GM18508 (cell line): ENCODE measurements at regions not wholly inside any gene's neighbourhood (a gene's known extent, or its start where the extent isn't known, plus 50 kb on each side); places are given as distances from the start of the nearest gene placed in this dataset.

Experiments used
- ATAC-seq: cut with Tn5 transposase; IDR thresholded peaks from one replicate; pipeline ENCODE4 v1.9.1; 2021; ENCODE audit warnings: moderate number of reproducible peaks; ENCODE audit not compliant: insufficient read depth, unreplicated experiment

DNA sequence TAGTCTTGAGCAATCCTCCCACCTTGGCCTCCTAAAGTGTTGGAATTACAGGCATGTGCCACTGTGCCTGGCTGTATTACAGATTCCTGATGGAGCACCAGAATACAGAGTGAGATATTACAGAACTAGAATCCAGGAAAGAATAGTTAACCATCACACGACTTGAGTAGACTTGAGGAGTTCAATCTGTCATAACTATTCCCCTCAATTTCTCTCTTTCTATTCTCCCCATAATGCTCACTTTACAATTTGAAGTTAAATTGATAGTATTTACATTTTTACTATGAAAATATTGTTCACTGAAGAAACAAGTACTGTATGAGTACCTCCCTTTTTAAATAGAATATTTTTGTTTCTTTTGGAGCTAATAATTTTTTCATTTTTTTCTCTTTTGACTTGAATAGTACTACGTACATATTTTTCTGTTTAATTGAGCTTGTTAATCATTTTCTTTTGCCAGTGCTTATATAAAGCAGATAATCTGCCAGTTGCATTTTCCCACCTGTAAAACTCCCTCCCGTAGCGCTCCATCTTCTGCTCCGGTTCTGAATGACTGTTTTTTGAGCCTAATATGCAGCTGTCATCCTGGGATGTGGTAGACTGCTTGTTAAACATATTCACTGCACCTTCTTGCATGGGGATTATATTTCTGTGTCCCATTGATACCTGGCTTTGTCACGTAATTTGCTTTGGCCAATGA is 105.5 kb downstream of the MYCN start:
- no peak for ATAC-seq

DNA sequence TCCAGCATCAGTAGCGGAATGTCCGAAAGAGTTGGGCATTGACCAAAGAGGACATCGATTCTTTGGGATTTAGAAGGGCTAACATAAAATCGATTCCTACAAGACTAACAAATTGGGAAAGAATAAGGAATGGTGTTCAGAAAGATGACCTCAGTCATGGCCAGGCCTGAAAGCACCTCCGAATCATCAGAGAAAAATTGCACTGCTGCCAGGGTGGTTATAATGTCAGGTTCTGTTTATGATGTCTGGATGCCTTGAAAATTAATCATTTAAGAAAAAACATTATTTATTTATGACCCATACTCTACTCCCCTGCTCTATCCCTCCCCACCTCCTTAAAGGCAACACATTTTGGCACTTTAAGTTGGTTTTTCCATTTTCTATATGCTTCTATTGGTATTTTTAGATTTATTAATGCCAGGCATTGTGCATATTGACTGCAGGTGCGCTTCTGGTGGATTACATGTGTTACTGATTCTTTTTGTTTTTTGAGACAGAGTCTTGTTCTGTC is 104.7 kb downstream of the MYCN start:
- ATAC-seq = no peak

DNA sequence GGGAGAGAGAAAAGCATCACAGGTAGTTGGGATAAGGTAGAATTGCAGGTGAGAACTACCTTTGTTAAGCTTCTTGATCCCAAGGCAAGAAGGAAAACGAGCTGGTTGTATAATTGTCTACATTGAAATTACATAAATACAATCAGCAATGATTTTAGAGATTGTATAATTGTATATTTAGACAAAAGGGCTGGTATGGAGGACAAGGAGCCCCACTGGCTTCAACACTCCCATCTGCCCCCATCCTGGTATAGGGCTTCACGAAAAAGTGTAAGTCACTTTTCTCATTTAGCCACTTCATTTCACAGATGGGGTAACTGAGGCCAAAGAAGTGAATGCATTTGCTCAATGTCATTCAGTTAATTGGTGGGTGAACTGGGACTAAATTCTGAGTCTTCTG is 103.3 kb downstream of the MYCN start:
- no peak for ATAC-seq

DNA sequence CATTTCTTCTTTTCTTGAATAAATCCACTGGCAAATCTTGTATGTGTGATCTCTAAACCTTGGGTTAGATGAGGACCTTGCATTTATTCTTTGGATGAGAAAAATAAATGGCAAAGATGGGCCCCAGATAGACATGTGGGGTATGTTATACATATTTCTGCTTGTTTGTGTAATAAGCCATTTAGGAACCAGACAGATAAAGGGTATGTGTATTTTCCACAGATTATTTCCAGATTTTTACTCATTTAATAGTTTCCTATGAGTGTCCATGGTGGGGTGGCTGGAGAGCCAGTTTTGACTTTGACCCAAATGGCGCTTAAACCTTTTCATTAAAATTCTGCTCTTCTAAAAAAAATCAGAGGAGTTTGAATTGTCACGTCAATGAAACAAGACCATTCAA is 102.8 kb downstream of the MYCN start:
- ATAC-seq = no peak

DNA sequence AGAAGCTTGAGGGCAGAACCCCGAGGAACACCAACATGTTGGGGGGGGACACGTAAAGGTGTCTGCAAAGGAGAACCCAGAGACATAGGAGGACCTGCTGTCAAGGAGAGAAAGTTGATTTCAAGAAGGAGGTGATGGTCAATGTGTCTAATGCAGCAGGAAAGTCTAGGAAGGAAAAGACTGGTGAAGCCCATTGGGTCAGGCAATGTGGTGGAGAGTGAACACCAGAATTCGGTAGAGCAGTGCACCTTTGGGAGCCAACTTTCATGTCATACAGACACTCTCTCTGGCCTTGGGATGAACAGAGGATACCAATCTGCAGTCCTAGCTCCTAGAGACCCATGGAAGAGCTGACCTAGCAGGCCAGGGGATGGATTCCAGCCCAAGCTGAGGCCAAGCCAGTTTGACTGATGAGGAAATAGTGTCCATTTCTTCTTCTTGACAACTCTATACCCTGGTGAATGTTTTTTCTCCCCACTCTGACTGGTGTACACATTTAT is 101.9 kb downstream of the MYCN start:
- no peak for ATAC-seq

DNA sequence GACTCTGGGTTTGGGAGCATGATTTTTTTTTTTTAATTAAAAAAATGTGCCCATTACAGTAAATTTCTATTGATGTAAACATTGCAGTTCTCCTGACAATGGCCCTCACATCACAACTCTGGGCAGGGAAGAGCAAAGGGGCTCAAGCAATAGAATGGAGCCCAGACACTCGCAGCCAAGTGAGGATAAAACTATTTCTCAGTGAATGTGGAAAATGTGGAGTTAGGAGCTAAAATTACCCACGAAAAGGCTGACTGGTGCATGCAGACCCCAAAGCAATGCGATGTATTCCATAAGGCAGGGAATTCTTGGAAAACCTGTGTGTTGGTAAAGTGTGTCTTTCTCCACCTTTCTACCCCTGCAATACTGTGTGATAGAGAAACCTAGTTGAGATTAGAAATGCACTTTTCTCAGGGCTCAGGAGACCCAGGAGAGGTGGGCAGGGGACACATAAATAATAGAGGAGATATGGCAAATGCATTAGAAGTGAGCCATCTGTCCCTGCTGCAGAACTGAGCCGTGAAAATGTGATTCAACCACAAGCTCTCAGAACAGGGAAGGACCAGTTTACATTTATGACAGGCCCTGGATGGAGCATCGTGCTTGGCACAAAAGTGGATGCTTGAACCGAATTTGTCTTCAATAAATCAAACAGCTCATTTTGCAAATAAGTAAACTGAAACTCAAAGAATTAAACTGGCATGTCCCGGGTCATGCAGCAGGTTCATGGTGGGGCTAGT is 100.1 kb downstream of the MYCN start:
- no peak for ATAC-seq

DNA sequence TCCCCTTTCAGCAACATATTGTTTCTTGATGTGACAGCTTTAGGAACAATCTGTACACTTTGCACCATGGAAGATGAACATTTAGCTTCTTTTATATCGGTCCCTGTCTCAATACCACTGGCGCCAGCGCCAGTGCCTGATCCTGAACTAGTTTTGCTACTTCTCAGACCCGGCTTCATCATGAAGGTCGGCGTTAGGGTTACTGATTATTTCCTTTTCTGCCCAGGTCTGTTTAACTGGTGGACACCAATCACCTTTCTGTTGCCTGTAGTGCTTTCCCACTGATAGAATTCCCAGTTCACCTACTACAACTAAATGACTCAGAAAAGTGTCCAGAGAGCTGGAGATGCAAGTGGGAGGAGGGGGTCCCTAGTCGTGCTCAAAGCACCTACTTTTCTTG is 99.5 kb downstream of the MYCN start:
- ATAC-seq = no peak

DNA sequence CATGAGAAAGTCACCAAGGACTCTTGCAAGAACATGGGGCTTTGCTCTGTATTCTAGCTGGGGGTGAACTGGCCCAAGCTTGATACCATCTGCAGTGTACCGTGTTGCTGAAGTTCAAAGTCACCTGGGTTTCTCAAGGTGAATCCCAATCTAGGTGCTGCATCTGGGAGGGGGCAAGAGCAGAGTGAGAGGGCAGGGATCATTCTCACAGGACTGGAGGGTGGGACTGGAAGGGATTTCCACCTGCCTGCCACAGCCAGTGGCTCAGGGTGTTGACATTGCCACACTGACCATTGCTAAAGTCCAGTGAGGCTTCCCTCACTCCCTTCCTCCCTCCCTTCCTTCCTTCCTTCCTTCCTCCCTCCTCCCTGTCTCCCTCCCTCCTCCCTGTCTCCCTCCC is 98.7 kb downstream of the MYCN start:
- no peak for ATAC-seq

DNA sequence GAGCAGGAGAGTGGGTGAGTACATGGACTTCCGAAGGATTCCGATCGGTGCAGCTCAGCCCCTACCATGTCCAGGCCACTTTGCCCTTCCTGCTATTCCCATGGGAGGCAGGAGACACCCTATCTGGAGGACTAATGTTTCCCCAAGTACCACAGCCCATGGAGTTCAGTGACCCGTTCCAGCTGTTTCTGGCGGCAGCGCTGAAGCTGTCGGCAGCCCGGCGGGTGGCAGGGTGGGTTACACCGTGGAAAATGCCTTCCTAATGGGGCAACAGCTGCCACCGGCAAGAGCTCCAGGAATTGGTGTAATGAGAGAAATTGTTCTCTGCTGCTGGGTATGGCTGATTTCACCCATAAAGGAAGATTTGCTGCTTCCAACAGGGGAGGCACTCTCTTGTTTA is 98.3 kb downstream of the MYCN start:
- no peak for ATAC-seq

DNA sequence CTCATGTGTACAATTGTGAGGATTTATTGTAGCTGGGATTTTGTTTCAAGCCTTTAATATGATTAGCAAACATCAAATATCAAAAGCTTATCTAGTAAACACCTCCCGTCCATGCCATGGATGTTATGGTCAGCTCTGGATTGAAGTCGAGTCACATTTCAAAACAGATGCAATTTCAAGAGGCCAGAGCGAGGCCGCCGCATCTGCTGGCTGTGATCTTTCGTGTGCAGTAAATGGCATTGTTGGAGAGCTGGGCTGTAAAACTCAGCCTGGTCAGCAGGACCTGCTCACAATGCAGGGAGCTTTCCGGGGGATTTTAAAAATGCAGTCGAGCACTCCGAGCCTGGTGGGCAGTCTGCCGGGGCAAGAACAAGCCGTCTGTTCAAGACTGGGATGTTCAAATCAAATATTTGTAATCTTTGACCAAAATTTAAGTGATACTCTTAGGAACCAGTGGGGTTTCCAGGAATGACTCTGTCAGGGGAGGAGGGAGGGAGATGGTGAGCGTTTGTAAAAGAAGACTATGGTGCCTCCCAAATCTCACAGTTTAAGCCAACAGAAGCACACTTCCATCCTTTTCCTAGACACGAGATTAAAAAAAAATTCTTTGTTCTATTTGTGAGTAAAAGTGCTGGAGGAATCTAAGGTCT is 97.6 kb downstream of the MYCN start:
- no peak for ATAC-seq

DNA sequence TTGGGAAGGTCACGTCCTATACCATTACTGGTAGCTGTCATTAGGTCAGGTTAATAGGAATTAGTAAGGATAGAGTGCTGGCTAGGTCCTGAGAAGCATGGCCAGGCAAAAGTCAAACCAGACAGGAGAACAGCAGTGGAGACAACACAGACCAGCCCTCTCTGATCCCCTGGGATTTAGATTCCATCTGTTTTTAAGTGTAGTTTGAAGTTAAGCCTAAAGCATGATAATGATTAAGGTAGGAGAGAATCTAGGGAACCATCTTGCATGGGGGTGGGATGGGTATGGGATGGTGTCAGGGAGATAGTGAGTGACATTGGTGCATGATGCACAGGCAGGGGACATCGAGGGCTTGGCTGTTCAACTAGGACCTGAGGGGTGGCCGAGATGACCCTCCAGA is 96.6 kb downstream of the MYCN start:
- ATAC-seq = no peak

DNA sequence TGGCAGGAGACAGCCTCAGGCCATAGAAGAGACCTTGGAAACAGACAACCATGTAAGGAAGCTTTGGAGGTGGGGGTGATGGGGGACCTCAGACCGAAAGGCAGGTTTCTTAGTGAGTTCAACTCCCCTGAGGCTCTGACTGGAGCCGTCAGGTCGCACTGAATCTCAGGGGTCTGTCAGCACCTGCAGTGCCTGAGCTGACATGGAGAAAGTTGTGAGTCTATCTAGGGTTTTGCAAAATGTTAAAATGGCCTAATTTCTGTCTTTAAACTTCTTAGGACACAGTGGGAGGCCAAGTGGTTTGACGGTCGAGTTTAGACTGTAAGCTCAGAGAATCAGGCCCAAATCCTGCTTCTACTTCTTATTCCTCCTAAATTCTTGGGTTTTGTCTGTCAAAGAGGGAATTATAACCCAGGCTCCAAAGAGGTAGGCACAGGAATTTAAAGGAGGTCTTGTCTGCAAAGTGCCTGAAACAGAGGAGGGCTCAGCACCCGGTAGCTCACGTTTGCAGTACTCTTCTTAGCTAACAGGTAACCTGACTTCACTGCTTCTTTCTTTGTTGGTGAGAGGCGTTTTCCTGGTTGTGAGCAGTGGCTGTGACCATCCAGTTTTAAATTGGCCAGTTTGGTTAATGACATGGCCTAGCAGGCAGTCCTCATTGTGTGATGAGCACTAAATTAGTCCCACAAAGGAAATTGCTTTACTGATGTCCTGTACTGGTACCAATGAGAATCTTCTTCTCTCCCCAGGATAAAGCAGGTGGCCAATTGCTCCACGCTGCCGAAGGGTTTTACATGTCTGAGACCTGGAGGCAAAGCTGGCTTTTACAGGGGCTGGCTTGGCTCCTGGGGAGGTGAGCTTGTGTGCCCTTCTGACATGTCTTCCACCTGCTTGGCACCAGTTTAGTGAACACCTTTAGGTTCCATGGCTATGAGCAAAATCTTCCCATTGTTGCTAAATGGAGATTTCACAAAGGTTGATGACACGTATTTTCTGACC is 95.7 kb downstream of the MYCN start:
- no peak for ATAC-seq

DNA sequence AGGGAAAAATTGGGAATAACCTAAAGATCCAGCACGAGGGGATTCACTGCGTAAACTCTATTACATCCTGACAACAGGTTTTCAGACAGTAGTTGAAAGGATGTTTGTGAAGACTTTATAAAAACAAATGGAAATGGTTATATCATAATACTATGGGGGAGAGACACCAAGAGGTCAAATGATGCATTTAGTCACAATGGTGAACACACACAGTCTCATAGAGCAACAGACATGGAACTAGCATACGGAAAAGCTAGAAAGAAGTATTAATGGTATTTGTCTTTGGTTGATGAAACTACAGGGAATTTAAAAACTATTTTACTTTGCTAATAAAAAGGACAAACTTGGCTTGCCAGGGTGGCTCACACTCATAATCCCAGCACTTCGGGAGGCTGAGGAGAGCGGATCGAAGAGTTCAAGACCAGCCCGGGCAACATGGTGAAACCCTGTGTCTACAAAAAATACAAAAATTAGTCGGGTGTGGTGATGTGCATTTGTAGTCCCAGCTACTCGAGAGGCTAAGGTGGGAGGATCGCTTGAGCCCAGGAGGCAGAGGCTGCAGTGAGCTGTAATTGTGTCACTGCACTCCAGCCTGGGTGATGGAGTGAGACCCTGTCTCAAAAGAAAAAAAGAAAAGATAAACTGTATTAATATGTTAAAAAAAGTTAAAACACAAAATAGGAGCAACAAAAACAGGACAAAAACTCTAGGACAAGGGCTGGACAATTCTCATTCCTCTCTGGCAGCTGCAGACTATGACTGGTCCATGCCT is 94.8 kb downstream of the MYCN start:
- no peak for ATAC-seq

DNA sequence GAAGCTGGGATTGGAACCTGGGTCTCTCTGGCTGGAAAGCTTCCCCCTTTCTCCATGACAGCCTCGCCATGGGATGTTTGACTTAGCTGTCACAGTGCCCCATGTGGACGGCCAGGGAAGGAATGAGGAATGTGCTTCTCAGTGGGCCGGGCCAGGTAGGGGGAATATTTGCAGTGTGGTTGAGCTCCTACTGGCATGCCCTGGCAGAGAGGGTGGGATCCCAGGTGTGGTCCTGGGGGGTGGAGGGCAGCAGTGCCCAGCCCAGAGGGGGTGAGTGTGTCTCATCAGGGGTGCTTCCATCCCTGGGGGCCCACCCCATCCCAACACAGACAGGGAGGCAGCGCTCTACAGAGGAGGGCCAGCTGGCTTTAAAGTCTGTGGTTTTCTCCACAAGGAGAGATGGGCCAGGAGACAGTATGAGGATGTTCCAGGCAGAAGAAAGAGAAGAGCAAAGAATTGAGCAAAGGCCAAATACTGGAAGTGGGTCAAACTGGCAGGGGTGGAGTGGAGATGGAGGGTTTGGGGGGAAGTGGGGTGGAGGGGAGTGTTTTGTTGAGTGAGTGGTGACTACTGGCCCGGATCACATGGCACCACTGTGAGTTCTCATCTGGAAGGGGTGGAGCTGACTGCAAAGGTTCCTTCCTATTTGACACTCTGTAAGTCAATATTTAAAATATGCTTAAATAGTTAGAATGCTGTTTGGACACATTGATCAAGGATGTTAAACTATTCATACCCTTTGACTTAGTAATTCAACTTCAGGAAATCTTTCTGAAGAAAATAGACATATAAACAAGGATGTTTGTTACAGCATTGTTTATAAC is 94.0 kb downstream of the MYCN start:
- ATAC-seq = no peak

DNA sequence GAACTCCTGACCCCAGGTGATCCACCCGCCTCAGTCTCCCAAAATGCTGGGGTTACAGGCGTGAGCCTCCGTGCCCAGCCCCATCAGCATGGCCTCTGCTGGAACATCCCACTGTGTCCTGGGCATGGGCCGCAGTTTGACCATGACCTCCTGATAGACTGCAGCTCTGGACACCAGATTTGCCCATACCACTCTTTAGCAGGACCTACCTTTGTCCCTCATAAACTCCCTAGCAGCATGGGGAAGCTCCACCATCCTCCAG is 92.6 kb downstream of the MYCN start:
- ATAC-seq = no peak

DNA sequence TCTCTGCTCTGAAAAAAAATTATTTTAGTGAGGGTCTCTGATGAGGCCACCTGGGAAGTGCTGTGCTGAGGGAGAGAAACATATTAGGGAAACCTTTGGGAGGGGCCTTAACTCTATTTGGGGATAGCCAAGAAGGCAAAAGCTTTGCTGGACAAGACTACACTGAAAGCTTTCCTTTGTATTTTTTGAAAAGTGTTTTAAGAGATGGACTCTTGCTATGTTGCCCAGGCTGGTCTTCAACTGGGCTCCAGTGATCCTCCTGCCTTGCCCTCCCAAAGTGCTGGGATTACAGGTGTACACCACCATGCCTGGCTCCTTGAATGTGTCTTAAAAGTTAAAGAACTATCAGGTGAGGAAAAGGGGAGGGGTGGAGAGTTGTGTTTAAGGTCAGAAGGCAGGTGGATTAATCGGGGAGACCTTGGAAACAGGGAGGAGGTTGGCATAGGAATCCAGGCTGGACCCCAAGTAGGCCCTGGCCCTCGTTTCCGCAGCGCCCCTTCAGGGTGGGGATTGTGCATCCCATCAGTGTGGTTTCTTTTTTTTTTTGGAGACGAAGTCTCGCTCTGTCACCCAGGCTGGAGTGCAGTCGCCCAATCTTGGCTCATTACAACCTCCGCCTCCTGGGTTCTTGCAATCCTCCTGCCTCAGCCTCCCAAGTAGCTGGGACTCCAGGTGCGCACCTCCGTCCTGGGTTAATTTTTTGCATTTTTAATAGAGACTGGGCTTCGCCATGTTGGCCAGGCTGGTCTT is 92.1 kb downstream of the MYCN start:
- no peak for ATAC-seq

DNA sequence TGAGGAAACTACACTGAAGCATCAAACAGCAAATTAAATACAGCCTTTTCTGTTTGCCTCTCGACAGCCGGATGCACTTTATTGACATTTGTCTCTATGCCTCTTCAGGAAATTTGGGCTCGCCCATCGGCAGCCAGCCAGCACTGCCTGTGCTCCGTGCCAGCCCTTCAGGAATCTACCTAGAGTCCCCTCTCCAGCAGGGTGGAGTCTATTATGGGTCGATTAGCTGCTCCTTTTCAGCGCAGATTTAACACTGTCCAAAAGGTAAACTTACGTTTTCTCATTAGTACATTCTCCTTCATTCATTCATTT is 91.5 kb downstream of the MYCN start:
- no peak for ATAC-seq
